ENCODE measurements at regions not wholly inside any gene's neighbourhood (a gene's known extent, or its start where the extent isn't known, plus 50 kb on each side); places are given as distances from the start of the nearest gene placed in this dataset.
A peak's percentile ranks its signal among the peaks of the same experiment; 100 is the strongest.

GRCh38 chr5:66425842-66426241 lies 170.4 kb upstream of the MAST4 start:
- no peak overlapping the region for H3K4me3 ChIP-seq (ENCODE audit: low read depth, low read length)
- no peak for DNase-seq (ENCODE audit: low read depth)
- no peak for TF ChIP-seq CTCF (IDR thresholded peaks at IDR 0.05; ENCODE audit: low read depth, low read length)
- no peak for TF ChIP-seq MAX (IDR thresholded peaks at IDR 0.05; ENCODE audit: low read depth, low read length)
- TF ChIP-seq POLR2A (IDR thresholded peaks at IDR 0.05; ENCODE audit: extremely low read depth, insufficient read length) = no peak
- no peak for TF ChIP-seq MYC (IDR thresholded peaks at IDR 0.05; ENCODE audit: low read depth, low read length)

- DNase-seq (ENCODE audit: low read depth) = no peak
- H3K4me3 ChIP-seq (ENCODE audit: low read depth, low read length) = no peak overlapping the region
Measured at GRCh38 chr5:66426259-66427138, 169.7 kb upstream of the MAST4 start.

GRCh38 chr5:66427139-66427442 lies 169.1 kb upstream of the MAST4 start:
- TF ChIP-seq MYC (IDR thresholded peaks at IDR 0.05; ENCODE audit: low read depth, low read length) = no peak
- no peak for TF ChIP-seq POLR2A (IDR thresholded peaks at IDR 0.05; ENCODE audit: extremely low read depth, insufficient read length)
- TF ChIP-seq CTCF (IDR thresholded peaks at IDR 0.05; ENCODE audit: low read depth, low read length) = no peak
- TF ChIP-seq MAX (IDR thresholded peaks at IDR 0.05; ENCODE audit: low read depth, low read length) = no peak
- H3K4me3 ChIP-seq (ENCODE audit: low read depth, low read length) = no peak overlapping the region
- no peak for DNase-seq (ENCODE audit: low read depth)

More at GRCh38 chr5:66426259-66427138, 169.7 kb upstream of the MAST4 start:
- no peak for TF ChIP-seq POLR2A (IDR thresholded peaks at IDR 0.05; ENCODE audit: extremely low read depth, insufficient read length)
- no peak for TF ChIP-seq MYC (IDR thresholded peaks at IDR 0.05; ENCODE audit: low read depth, low read length)
- no peak for TF ChIP-seq CTCF (IDR thresholded peaks at IDR 0.05; ENCODE audit: low read depth, low read length)

- H3K4me3 ChIP-seq (ENCODE audit: low read depth, low read length) = no peak overlapping the region
- DNase-seq (ENCODE audit: low read depth) = peak; percentile 31
- TF ChIP-seq CTCF (IDR thresholded peaks at IDR 0.05; ENCODE audit: low read depth, low read length) = peak; percentile 36
- no peak for TF ChIP-seq MYC (IDR thresholded peaks at IDR 0.05; ENCODE audit: low read depth, low read length)
- TF ChIP-seq POLR2A (IDR thresholded peaks at IDR 0.05; ENCODE audit: extremely low read depth, insufficient read length) = no peak
- TF ChIP-seq MAX (IDR thresholded peaks at IDR 0.05; ENCODE audit: low read depth, low read length) = no peak
Measured at GRCh38 chr5:66436721-66437120, 159.5 kb upstream of the MAST4 start.

DNA sequence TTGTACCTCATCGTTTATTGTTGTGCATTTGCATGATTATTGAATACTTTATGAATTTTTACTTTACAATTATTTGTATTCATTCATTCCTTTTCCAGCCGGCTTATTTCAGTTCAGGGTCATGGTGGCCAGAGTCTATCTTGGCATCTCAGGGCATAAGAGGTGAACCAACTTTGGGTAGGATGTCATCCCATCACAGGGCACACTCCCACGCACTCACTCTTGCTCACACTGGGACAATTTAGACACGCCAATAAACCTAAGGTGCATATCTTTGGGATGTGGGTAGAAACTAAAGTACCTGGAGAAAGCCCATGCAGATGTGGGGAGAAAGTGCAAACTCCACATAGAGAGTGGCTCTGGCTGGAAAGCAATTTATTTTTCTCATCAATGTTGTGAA lies 158.1 kb upstream of the MAST4 start:
- no peak overlapping the region for H3K4me3 ChIP-seq (ENCODE audit: low read depth, low read length)
- TF ChIP-seq POLR2A (IDR thresholded peaks at IDR 0.05; ENCODE audit: extremely low read depth, insufficient read length) (no peak), CTCF (IDR thresholded peaks at IDR 0.05; ENCODE audit: low read depth, low read length) (no peak), MYC (IDR thresholded peaks at IDR 0.05; ENCODE audit: low read depth, low read length) (no peak), MAX (IDR thresholded peaks at IDR 0.05; ENCODE audit: low read depth, low read length) (no peak)
- no peak for DNase-seq (ENCODE audit: low read depth)

Measured in NB4 (cell line).